Astrocyte (in vitro differentiated cells and primary cell): ENCODE measurements at regions not wholly inside any gene's neighbourhood (a gene's known extent, or its start where the extent isn't known, plus 50 kb on each side); places are given as distances from the start of the nearest gene placed in this dataset.

Experiments used
- DNase-seq: peaks from one replicate; pipeline ENCODE4 v3.0.0-alpha.2; 2010; ENCODE audit warnings: low read depth
- FAIRE-seq: peaks from 2 replicates; lab custom pipeline; 2011; peaks lifted over from hg19 to GRCh38; lab: Jason Lieb, UNC
- H2AFZ ChIP-seq: 2 replicates; pipeline ENCODE4 v1.6.0; 2012; ENCODE audit warnings: low read depth, low read length, inconsistent platforms
- H3K27ac ChIP-seq: 2 replicates; pipeline ENCODE4 v1.5.1; 2011; ENCODE audit warnings: low read depth, low read length, inconsistent platforms
- H3K27me3 ChIP-seq: 2 replicates; pipeline ENCODE4 v1.6.0; 2011; ENCODE audit warnings: low read length, inconsistent platforms; ENCODE audit not compliant: insufficient read depth
- H3K36me3 ChIP-seq: 2 replicates; pipeline ENCODE4 v1.5.1; 2011; ENCODE audit warnings: low read length, inconsistent platforms; ENCODE audit not compliant: insufficient read depth
- H3K4me1 ChIP-seq: 2 replicates; pipeline ENCODE4 v1.5.1; 2011; ENCODE audit warnings: low read length, inconsistent platforms; ENCODE audit not compliant: insufficient read depth
- H3K4me2 ChIP-seq: 2 replicates; pipeline ENCODE4 v1.6.0; 2012; ENCODE audit warnings: low read length, inconsistent platforms
- H3K4me3 ChIP-seq: 2 replicates; pipeline ENCODE4 v1.5.1; 2011; ENCODE audit warnings: low read depth, mild to moderate bottlenecking, low read length, inconsistent platforms; ENCODE audit not compliant: insufficient read depth
- H3K79me2 ChIP-seq: 2 replicates; pipeline ENCODE4 v1.6.0; 2012; ENCODE audit warnings: mild to moderate bottlenecking, low read length, inconsistent platforms; ENCODE audit not compliant: insufficient read depth
- H3K9ac ChIP-seq: 2 replicates; pipeline ENCODE4 v1.6.0; 2012; ENCODE audit warnings: mild to moderate bottlenecking, low read length, inconsistent platforms
- H3K9me3 ChIP-seq: 2 replicates; pipeline ENCODE4 v1.5.1; 2012; ENCODE audit warnings: low read depth, mild to moderate bottlenecking, low read length, inconsistent platforms; ENCODE audit not compliant: insufficient read depth
- H4K20me1 ChIP-seq: 2 replicates; pipeline ENCODE4 v1.6.0; 2012; ENCODE audit warnings: low read length, inconsistent platforms; ENCODE audit not compliant: insufficient read depth
- H3K27ac Mint-ChIP-seq: one replicate; pipeline ENCODE4 v1.8.0; 2021; ENCODE audit warnings: mild to moderate bottlenecking, mixed read lengths; ENCODE audit not compliant: unreplicated experiment
- H3K27me3 Mint-ChIP-seq: one replicate; pipeline ENCODE4 v1.8.0; 2021; ENCODE audit warnings: low read depth, mixed read lengths; ENCODE audit not compliant: unreplicated experiment
- H3K36me3 Mint-ChIP-seq: one replicate; pipeline ENCODE4 v1.8.0; 2021; ENCODE audit warnings: low read depth, mixed read lengths; ENCODE audit not compliant: unreplicated experiment
- H3K4me1 Mint-ChIP-seq: one replicate; pipeline ENCODE4 v1.8.0; 2021; ENCODE audit warnings: low read depth, mixed read lengths; ENCODE audit not compliant: unreplicated experiment
- H3K4me3 Mint-ChIP-seq: one replicate; pipeline ENCODE4 v1.8.0; 2021; ENCODE audit warnings: mild to moderate bottlenecking, moderate library complexity, mixed read lengths; ENCODE audit not compliant: unreplicated experiment
- H3K9me3 Mint-ChIP-seq: one replicate; pipeline ENCODE4 v1.8.0; 2021; ENCODE audit warnings: mild to moderate bottlenecking, mixed read lengths; ENCODE audit not compliant: unreplicated experiment
- CTCF ChIP-seq: IDR thresholded peaks from 2 replicates; pipeline ENCODE4 v1.5.1; 2011; ENCODE audit warnings: low read depth, mild to moderate bottlenecking, inconsistent platforms, low read length, moderate library complexity; ENCODE audit not compliant: insufficient read depth
- EZH2 ChIP-seq: IDR thresholded peaks from 2 replicates; pipeline ENCODE4 v1.6.1; 2012; ENCODE audit warnings: mild to moderate bottlenecking, low read length, inconsistent platforms; ENCODE audit not compliant: insufficient read depth

GRCh38 chr18:14947482-14948162 is 199.7 kb downstream of the ANKRD30B start:
- Mint-ChIP-seq H3K4me1 (no peaks in the 10 kb centered on the region), H3K4me3 (no peak overlapping the region), H3K27me3 (peaks cover 8% of the 10 kb centered on the region), H3K9me3 (peaks cover 2% of the 10 kb centered on the region), H3K27ac (no peak overlapping the region), H3K36me3 (no peaks in the 10 kb centered on the region)
- FAIRE-seq (no peak), DNase-seq (no peak)
- Histone ChIP-seq H3K4me2 (no peak overlapping the region), H3K27me3 (no peaks in the 10 kb centered on the region), H3K79me2 (no peaks in the 10 kb centered on the region), H3K36me3 (no peaks in the 10 kb centered on the region), H3K27ac (no peak overlapping the region), H2AFZ (no peak overlapping the region), H3K9ac (no peak overlapping the region), H3K9me3 (peaks cover 4% of the 10 kb centered on the region), H3K4me3 (no peak overlapping the region), H3K4me1 (no peaks in the 10 kb centered on the region), H4K20me1 (no peaks in the 10 kb centered on the region)
- TF ChIP-seq EZH2 (no peak), CTCF (no peak)

GRCh38 chr18:14948163-14948540 is 200.2 kb downstream of the ANKRD30B start:
- H3K36me3 Mint-ChIP-seq = no peaks in the 10 kb centered on the region
- H2AFZ ChIP-seq = no peak overlapping the region
- no peak for DNase-seq

More at GRCh38 chr18:14948163-14948540, 200.2 kb downstream of the ANKRD30B start:
- Histone ChIP-seq H3K9me3 (peaks cover 4% of the 10 kb centered on the region), H3K36me3 (no peaks in the 10 kb centered on the region), H3K27me3 (no peaks in the 10 kb centered on the region), H3K4me2 (no peak overlapping the region), H3K27ac (no peak overlapping the region), H3K4me1 (no peaks in the 10 kb centered on the region), H3K9ac (no peak overlapping the region), H4K20me1 (no peaks in the 10 kb centered on the region), H3K4me3 (no peak overlapping the region), H3K79me2 (no peaks in the 10 kb centered on the region)
- TF ChIP-seq CTCF = no peak
- no peak for TF ChIP-seq EZH2
- no peak for FAIRE-seq
- Mint-ChIP-seq H3K4me1 (no peaks in the 10 kb centered on the region), H3K9me3 (peaks cover 2% of the 10 kb centered on the region), H3K27ac (no peak overlapping the region), H3K27me3 (peaks cover 8% of the 10 kb centered on the region), H3K4me3 (no peak overlapping the region)
